Activated CD4-positive, alpha-beta T cell treated with anti-CD3 and anti-CD28 coated beads, Interleukin-2, amount 50 U/mL, for 16 hours (primary cell): ENCODE measurements at regions not wholly inside any gene's neighbourhood (a gene's known extent, or its start where the extent isn't known, plus 50 kb on each side); places are given as distances from the start of the nearest gene placed in this dataset.

ENCODE experiments used
- DNase-seq: peaks from one replicate; pipeline ENCODE4 v3.0.0-alpha.2; 2020

DNA sequence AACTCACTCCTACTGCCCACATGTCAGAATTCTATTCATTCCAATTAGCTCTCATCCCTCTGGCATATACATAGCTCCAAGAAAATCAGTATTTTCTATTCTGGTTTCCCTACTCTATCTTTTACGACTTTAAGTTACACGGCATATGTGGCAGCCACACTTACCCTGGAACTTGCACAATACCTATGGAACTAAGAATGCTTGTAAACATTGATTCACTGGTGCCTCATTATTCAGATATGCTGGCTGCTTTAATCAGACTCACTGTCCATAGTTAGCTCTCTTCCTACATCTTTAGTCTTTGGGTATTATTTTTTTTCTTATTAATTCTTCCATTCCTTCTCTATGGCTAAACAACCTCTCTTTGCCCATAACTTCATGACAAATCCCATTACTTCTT lies 1519.9 kb upstream of the ACVR2A start:
- no peak for DNase-seq

GRCh38 chr2:146323564-146323963 lies 1521.3 kb upstream of the ACVR2A start:
- no peak for DNase-seq

- no peak for DNase-seq
Measured at GRCh38 chr2:146321175-146321574, 1523.7 kb upstream of the ACVR2A start.

DNA sequence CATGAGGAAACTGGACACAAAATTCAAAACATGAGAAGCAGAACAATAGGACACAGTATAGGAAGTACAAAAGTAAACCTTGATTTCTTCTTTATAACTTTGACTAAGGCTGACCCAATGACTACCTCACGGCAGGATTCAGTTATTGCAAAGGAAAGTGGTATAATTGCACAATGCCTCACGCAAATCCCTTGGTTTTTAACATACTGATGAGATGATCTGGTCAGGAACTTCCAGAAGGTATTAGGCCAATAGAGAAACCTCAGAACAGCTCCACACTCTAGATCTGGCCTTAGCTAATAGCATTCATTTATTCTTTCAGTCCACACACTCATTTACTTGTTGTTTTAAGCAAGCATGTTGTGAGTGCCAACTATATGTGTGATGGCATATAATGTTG lies 1526.9 kb upstream of the ACVR2A start:
- DNase-seq = no peak

GRCh38 chr2:146312899-146313298 lies 1531.9 kb upstream of the ACVR2A start:
- DNase-seq = no peak

DNA sequence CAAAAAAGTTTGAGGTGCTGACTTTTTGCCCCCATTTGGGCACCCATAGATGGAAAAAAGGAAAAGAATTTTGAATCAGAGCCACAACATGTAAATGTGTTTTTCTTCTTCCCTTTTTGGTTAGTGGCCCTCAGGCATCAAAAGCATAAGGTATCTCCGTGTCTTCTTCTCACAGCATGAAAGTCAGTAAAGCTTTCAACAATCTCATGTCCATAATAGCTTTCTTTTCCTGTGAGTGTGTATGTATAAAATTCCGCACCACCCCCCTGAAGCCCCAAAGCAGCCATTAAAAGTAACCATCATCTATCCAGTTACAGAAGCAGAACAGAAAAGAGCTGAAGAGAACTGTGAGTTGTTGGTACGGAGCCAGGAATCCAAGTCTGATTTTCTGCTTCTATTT lies 1539.7 kb upstream of the ACVR2A start:
- DNase-seq = no peak

DNA sequence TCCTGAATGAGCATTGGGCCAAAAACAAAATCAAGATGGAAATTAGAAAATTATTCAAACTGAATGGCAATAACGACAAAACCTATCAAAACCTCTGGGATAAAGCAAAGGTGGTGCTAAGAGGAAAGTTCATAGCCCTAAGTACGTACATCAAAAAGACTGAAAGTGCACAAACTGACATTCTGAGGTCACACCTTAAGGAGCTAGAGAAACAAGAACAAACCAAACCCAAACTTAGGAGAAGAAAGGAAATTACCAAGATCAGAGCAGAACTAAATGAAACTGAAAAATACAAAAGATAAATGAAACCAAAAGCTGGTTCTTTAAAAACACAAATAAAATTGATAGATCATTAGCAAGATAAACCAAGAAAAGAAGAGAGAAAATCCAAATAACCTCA lies 1543.5 kb upstream of the ACVR2A start:
- no peak for DNase-seq

DNA sequence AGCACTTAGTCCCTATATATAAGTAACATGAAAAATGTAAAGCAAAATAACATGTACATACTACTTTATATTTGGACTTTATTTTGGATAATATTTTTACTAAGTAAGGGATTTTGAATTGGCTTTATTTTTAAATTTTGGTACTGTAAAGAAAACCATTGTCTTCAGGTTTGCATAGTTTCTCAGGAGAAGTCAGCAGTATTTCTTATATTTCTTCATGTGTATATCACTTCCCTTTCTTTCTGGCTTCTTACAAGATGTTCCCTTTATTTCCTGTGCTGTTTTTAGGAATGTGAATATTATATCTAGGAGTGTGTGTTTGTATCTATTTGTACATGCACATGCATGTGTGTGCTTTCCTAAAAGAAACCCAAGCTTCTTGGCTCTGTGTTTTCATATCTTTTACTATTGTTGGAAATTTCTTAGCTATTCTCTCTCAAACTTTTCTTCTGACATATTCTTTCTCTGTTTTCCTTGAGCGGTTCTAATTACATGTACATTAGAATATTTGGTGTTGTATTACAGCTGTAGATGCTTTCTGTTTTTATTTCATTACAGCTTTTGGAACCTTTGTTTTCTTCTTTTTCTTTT lies 1549.7 kb upstream of the ACVR2A start:
- no peak for DNase-seq

DNA sequence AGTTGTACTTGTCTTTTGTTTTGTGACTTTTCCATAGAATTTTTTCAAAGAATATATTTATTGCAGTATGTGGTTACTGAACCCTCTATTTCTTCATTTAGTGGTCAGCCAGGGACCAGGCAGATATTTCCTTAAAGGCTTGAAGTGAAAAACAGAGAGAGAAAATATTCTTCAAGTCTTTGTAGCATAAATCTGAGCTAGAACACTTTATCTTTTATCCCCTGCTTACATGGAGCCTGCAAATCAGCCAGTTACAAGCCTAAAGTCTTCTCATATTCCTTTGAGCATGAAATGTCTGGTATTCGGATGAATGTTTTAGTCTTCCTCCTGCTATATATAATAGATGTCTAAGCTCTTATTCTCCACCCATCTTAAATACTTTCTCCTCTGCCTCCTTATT lies 1557.5 kb upstream of the ACVR2A start:
- DNase-seq = no peak

DNA sequence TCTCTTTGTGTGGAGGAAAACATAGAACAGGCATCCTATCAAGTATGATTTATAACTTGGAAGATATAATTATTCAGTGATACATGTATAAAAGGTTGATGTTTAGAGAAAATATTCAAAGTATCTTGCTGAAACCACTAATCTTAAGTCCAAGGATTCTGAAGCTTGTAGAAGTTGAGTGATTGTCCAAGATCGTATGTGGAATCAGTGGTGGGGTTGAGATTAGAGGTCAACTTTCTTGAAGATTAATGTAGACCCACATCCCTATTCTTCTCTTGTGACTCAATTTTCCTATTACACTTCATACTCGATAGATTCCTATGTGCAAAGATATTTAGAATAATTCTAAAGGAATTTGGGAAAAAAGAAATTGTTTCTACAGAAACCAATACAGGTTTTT lies 1565.9 kb upstream of the ACVR2A start:
- DNase-seq = no peak

DNA sequence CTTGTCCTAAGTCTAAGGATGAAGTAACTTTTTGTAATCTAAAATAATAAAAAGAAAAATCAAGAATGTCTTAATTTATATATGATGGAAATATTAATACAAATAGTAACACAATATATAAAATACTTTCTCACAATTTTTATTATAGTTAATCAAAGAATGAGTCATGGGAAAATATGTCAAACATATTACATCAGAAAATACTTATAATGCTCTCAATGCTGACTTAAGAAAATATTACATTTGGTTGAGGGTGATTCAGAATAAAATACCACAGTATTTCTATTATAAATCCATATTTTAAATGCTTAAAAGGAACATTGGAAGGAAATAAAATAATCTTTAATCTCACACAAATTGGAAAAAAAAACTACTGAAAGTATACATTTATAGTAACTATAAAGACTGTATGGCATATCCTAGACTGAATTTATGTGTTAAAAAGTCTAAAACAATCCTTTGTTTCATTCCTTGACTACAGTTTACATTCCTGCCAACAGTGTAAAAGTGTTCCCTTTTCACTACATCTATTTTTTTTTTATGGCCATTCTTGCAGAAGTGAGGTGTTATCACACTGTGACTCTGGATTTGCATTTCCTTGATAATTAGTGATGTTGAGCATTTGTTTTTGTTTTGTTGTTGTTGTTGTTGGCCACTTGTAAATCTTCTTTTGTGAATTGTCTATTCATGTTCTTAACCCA lies 1573.5 kb upstream of the ACVR2A start:
- DNase-seq = no peak

- no peak for DNase-seq
Measured at GRCh38 chr2:146270618-146271017, 1574.2 kb upstream of the ACVR2A start.

- DNase-seq = no peak
Measured at GRCh38 chr2:146267093-146267492, 1577.7 kb upstream of the ACVR2A start.

DNA sequence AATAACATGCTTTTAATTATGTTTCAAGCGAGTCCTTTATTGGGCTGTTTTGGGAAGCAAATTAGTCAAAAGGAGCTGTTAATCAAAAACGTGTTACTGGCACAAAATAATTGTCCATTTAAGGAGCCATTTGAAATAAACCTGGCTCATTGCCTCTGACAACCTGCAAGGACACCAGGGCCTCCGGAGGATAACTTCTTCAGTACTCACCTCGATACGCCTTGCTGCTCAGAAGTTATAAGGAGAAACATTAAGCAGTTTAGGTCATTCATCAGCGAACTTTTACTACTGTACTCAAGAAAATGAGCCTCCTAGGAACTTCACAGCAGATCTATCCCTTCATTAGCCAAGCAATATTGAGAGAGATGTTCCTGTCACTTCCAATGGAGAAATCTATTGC lies 1579.2 kb upstream of the ACVR2A start:
- no peak for DNase-seq

DNA sequence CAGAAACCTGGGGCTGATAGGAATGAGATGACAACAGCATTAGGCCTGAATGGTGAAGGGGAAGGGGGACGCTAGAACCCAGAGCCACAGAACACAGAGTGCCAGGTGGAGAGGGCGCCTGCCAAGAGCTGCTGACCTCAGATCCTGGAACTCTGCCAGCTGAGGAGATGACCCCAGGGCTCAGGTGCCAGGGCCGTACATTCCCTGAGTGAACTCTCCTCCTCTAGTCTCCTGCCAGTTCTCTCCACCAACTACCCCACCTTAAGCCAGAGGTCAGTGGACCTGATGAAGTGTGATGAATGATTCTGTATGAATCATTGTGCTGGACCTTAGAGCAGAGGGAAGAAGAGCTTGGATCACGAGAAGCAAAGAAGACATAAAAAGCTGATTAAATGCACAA lies 1582.2 kb upstream of the ACVR2A start:
- no peak for DNase-seq

- no peak for DNase-seq
Measured at GRCh38 chr2:146260551-146260950, 1584.3 kb upstream of the ACVR2A start.

- no peak for DNase-seq
Measured at GRCh38 chr2:146259816-146260215, 1585.0 kb upstream of the ACVR2A start.

GRCh38 chr2:146258071-146258470 lies 1586.8 kb upstream of the ACVR2A start:
- no peak for DNase-seq

DNA sequence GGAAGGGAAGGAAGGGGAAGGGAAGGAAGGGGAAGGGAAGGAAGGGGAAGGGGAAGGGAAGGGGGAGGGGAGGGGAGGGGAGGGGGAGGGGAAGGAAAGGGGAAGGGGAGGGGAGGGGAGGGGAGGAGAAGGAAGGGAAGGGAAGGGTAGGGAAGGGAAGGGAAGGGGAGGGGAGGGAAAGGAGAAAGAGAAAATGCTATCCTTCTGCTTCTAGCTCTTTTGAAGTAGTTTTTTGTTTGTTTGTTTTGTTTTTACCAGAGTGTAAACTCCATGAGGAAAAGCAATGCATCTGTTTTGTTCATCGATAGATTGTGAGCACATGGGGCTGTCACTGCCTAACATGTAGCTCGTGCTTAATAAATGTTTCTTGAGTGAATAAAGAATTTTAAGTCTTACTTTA lies 1592.7 kb upstream of the ACVR2A start:
- DNase-seq = no peak

DNA sequence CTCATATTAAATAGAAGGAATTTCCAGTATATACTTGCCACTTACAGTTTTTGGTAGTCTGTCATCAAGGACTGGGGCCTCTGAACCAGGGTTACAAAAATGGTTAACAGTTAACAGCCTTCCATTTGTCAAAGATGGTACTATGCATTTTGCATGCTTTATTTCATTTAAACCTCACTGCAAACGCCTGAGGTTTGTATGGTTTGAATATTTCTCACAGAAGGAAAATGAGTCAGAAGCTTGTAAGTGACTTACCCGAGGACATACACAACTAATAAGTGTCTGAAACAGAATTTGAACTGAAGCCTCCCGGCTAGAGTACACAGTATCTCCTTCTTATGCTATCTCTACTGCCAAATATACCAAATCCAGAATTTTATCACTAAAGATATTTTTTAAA lies 1593.5 kb upstream of the ACVR2A start:
- no peak for DNase-seq

DNA sequence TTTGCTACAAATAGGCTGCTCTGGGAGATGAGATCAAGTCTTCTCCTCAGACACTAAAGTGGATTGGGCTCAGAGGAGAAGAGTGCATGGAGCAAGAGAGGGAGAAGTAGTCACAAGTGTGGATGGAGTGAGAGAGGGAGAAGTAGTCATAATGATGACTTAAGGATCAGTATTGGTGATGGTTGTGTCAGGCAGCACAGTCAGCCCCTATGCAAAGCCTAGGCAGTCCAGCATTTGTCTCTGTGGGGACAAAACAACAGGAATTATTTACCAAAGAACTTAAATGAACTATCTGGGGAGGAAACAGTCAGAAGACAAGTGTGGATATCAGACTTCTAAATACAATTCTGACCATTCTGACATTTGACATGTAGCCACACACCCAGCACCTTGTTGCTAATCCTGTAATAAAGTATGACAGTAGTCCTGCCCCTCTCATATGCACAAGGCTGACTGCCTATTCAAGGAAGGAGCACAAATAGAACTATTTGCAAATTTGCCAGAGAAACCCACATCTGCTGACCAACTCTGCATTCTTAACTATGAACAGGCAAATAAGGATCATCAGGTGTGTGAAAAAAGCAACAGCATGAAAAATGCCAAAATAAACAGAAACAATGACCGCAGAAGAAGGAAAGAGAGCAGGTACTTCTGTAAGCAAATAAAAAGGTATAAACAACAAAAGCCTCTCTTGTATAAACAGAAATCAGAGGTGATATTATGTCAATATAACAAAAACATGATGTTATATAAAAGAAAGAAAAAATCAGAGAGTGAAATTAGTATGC lies 1597.9 kb upstream of the ACVR2A start:
- DNase-seq = no peak

DNA sequence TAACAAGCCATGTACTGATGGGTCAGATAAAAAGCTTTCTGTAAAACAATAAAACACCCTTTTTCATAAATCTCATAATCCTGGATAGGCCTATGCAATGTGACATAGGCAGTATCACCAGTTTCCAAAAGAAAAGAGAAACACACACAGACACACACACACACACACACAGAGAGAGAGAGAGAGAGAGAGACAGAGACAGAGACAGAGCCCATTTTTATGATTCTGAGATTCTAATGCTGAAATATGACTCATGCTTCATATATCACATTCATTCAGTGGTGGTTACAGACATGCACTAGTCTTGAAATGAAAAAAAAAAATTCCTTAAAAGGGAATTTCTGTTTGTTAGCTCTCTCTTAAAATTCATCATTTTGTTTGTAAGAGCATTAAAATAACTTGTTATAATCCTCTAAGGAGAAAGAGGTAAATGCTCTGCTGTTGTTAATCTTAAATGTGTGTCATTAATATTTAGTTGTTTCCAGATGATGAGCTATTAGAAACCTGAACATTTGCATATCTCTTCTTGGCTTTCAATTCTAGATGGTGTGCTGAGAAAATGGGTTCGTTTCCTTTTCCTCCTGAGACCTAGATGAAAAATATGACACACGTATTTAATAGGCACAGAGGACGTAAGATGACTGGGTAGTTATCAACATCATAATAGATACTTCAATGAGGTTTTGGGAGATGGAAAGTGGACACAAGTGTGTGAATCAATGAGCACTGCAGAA lies 1598.7 kb upstream of the ACVR2A start:
- no peak for DNase-seq

GRCh38 chr2:146244830-146245229 lies 1600.0 kb upstream of the ACVR2A start:
- no peak for DNase-seq

GRCh38 chr2:146244131-146244530 lies 1600.7 kb upstream of the ACVR2A start:
- no peak for DNase-seq
